Liver (tissue), 3 donors: ENCODE measurements at regions not wholly inside any gene's neighbourhood (a gene's known extent, or its start where the extent isn't known, plus 50 kb on each side); places are given as distances from the start of the nearest gene placed in this dataset.

Source experiments
- CTCF ChIP-seq: fragments of 150-350 bp; IDR thresholded peaks from 2 replicates; pipeline ENCODE4 v1.5.1; 2017; ENCODE audit warnings: improper control_type of control experiment, low read depth, low read length; ENCODE audit not compliant: missing input control
- EGR1 ChIP-seq, 2 donors: IDR thresholded peaks; 2 replicates each; pipeline ENCODE4 v1.6.1; 2016 to 2018; ENCODE audit warnings: antibody characterized with exemption in 2 of 2, low read depth in 2 of 2
- REST ChIP-seq: IDR thresholded peaks from 2 replicates; pipeline ENCODE4 v1.6.1; 2016; ENCODE audit warnings: antibody characterized with exemption, mild to moderate bottlenecking
- TF ChIP-seq, protein P1 (sequence below): IDR thresholded peaks from 2 replicates; pipeline ENCODE4 v1.6.1; 2016; ENCODE audit warnings: antibody characterized with exemption
- donor health status: healthy.
- donor health status: healthy.

- TF ChIP-seq REST: no peak
- peak; percentile 97 for TF ChIP-seq CTCF
- no peak for TF ChIP-seq EGR1 (IDR thresholded peaks at IDR 0.05; ENCODE audit: low read depth in 2 of 2)
- TF ChIP-seq, protein P1, sequence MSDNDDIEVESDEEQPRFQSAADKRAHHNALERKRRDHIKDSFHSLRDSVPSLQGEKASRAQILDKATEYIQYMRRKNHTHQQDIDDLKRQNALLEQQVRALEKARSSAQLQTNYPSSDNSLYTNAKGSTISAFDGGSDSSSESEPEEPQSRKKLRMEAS: no peak
These were observed 143.8 kb upstream of the CRHR1 start for GRCh38 chr17:45640141-45640850.
